ENCODE measurements at regions not wholly inside any gene's neighbourhood (a gene's known extent, or its start where the extent isn't known, plus 50 kb on each side); places are given as distances from the start of the nearest gene placed in this dataset.
A peak's percentile ranks its signal among the peaks of the same experiment; 100 is the strongest.
"Not testable (repeated sequence)": the region's sequence is repeated elsewhere in the genome, so short reads cannot be mapped to it uniquely, and the experiment has no call there.

- DNase-seq (ENCODE audit: low read depth), result no peak
These were observed 945.4 kb upstream of the GYPC start for GRCh38 chr2:125710561-125710960.

- DNase-seq (ENCODE audit: low read depth), result no peak
These were observed 944.9 kb upstream of the GYPC start for GRCh38 chr2:125711075-125711474.

- no peak for DNase-seq (ENCODE audit: low read depth)
These were observed 942.4 kb upstream of the GYPC start for GRCh38 chr2:125713533-125713932.

- no peak for DNase-seq (ENCODE audit: low read depth)
These were observed 934.8 kb upstream of the GYPC start for GRCh38 chr2:125721072-125721721.

GRCh38 chr2:125730921-125731320, 925.0 kb upstream of the GYPC start:
- no peak for DNase-seq (ENCODE audit: low read depth)

GRCh38 chr2:125736306-125736705, 919.7 kb upstream of the GYPC start:
- no peak for DNase-seq (ENCODE audit: low read depth)

GRCh38 chr2:125745514-125745913, 910.4 kb upstream of the GYPC start:
- DNase-seq (ENCODE audit: low read depth), result peak; percentile 4

- DNase-seq (ENCODE audit: low read depth), result no peak
These were observed 909.4 kb upstream of the GYPC start for GRCh38 chr2:125746321-125747164.

- DNase-seq (ENCODE audit: low read depth), result no peak
These were observed 908.9 kb upstream of the GYPC start for GRCh38 chr2:125747165-125747425.

- DNase-seq (ENCODE audit: low read depth), result no peak
These were observed 899.5 kb upstream of the GYPC start for GRCh38 chr2:125756431-125756830.

GRCh38 chr2:125796784-125797183, 859.2 kb upstream of the GYPC start:
- DNase-seq (ENCODE audit: low read depth), result no peak

GRCh38 chr2:125797192-125797591, 858.8 kb upstream of the GYPC start:
- no peak for DNase-seq (ENCODE audit: low read depth)

GRCh38 chr2:125822746-125823145, 833.2 kb upstream of the GYPC start:
- DNase-seq (ENCODE audit: low read depth), result no peak

GRCh38 chr2:125825781-125826180, 830.2 kb upstream of the GYPC start:
- not testable (repeated sequence) for DNase-seq (ENCODE audit: low read depth)

GRCh38 chr2:125837128-125837527, 818.8 kb upstream of the GYPC start:
- no peak for DNase-seq (ENCODE audit: low read depth)

GRCh38 chr2:125837611-125838010, 818.3 kb upstream of the GYPC start:
- DNase-seq (ENCODE audit: low read depth), result no peak

- DNase-seq (ENCODE audit: low read depth), result no peak
These were observed 816.0 kb upstream of the GYPC start for GRCh38 chr2:125839945-125840344.

GRCh38 chr2:125842041-125842440, 813.9 kb upstream of the GYPC start:
- no peak for DNase-seq (ENCODE audit: low read depth)

GRCh38 chr2:125850541-125850940, 805.4 kb upstream of the GYPC start:
- DNase-seq (ENCODE audit: low read depth), result no peak

GRCh38 chr2:125852364-125852763, 803.6 kb upstream of the GYPC start:
- DNase-seq (ENCODE audit: low read depth), result no peak

- no peak for DNase-seq (ENCODE audit: low read depth)
These were observed 802.3 kb upstream of the GYPC start for GRCh38 chr2:125853626-125854025.

- no peak for DNase-seq (ENCODE audit: low read depth)
These were observed 800.8 kb upstream of the GYPC start for GRCh38 chr2:125855204-125855603.

GRCh38 chr2:125857971-125858794, 797.8 kb upstream of the GYPC start:
- DNase-seq (ENCODE audit: low read depth), result no peak

All from ELR (cell line).